H1 (cell line): ENCODE measurements at regions not wholly inside any gene's neighbourhood (a gene's known extent, or its start where the extent isn't known, plus 50 kb on each side); places are given as distances from the start of the nearest gene placed in this dataset.

Source experiments
- CTCF ChIA-PET: fragments of 300-600 bp; sonication (Branson Sonifier 250); formaldehyde crosslinking; loops from one replicate; lab custom pipeline; 2021; ENCODE audit not compliant: partially characterized antibody; lab: Charles Lee
- POLR2A ChIA-PET: fragments of 300-600 bp; sonication (Branson Sonifier 250); formaldehyde crosslinking; loops from one replicate; lab custom pipeline; 2021; ENCODE audit warnings: inconsistent platforms; ENCODE audit not compliant: partially characterized antibody; lab: Charles Lee
- DNase-seq, 2 experiments: peaks; one replicate each; pipeline versions ENCODE4 v3.0.0 to v3.0.0-alpha.2; 2010 to 2022; ENCODE audit warnings: low spot score in 2 of 2, low read depth in 1 of 2, mixed read lengths in 1 of 2
- FAIRE-seq: peaks from 2 replicates; lab custom pipeline; 2011; peaks lifted over from hg19 to GRCh38; lab: Jason Lieb, UNC
- H2AFZ ChIP-seq: 2 replicates; pipeline ENCODE4 v1.8.1; 2012; ENCODE audit warnings: low read length, inconsistent platforms
- H2AK5ac ChIP-seq: 2 replicates; pipeline ENCODE4 v1.6.1; 2013; ENCODE audit warnings: low read depth, low read length
- H2BK120ac ChIP-seq: replicated peaks from 2 replicates; pipeline ENCODE3; 2013; ENCODE audit warnings: low read depth, low read length, inconsistent platforms
- H2BK12ac ChIP-seq: 2 replicates; pipeline ENCODE4 v1.6.1; 2013; ENCODE audit warnings: low read depth, low read length
- H2BK15ac ChIP-seq: 2 replicates; pipeline ENCODE4 v1.6.1; 2013; ENCODE audit warnings: low read length
- H2BK20ac ChIP-seq: 2 replicates; pipeline ENCODE4 v1.6.1; 2013; ENCODE audit warnings: low read length
- H2BK5ac ChIP-seq: 2 replicates; pipeline ENCODE4 v1.6.1; 2013; ENCODE audit warnings: low read depth, low read length
- H3K14ac ChIP-seq: 2 replicates; pipeline ENCODE4 v1.6.1; 2013; ENCODE audit warnings: inconsistent platforms; ENCODE audit not compliant: insufficient read length
- H3K18ac ChIP-seq: 2 replicates; pipeline ENCODE4 v1.6.1; 2013; ENCODE audit warnings: low read length; ENCODE audit errors: extremely low read depth
- H3K23ac ChIP-seq: 2 replicates; pipeline ENCODE4 v1.6.1; 2013; ENCODE audit warnings: inconsistent platforms; ENCODE audit not compliant: insufficient read length
- H3K23me2 ChIP-seq: 2 replicates; pipeline ENCODE4 v1.6.1; 2013; ENCODE audit warnings: low read depth, low read length
- H3K27ac ChIP-seq: 2 replicates; pipeline ENCODE4 v1.6.1; 2011; ENCODE audit warnings: low read depth, low read length, inconsistent platforms
- H3K27me3 ChIP-seq, 4 experiments: replicated peaks in 1 of 4; 1 replicate in 1 of 4; 2 replicates in 3 of 4; pipeline versions ENCODE4 v1.6.1 to v1.8.1; 2011 to 2013; ENCODE audit warnings: low read length in 3 of 4, mild to moderate bottlenecking in 3 of 4, inconsistent platforms in 2 of 4, mixed read lengths in 2 of 4, moderate library complexity in 1 of 4; ENCODE audit not compliant: control insufficient read depth in 3 of 4, insufficient read depth in 3 of 4; ENCODE audit errors: extremely low read depth in 1 of 4
- H3K36me3 ChIP-seq, 4 experiments: 2 replicates each; pipeline versions ENCODE4 v1.6.1 to v1.8.1; 2011 to 2013; ENCODE audit warnings: mild to moderate bottlenecking in 4 of 4, low read length in 3 of 4, moderate library complexity in 2 of 4, control low read depth in 1 of 4, inconsistent platforms in 1 of 4; ENCODE audit not compliant: insufficient read depth in 4 of 4, control insufficient read depth in 2 of 4
- H3K4ac ChIP-seq: replicated peaks from 2 replicates; pipeline ENCODE3; 2013; ENCODE audit warnings: low read length, low read depth, mixed read lengths, inconsistent platforms; ENCODE audit not compliant: insufficient read length
- H3K4me1 ChIP-seq, 4 experiments: replicated peaks in 1 of 4; 1 replicate in 1 of 4; 2 replicates in 3 of 4; pipeline versions ENCODE4 v1.6.1 to v1.8.1; 2011 to 2013; ENCODE audit warnings: low read length in 3 of 4, inconsistent platforms in 2 of 4, mixed read lengths in 1 of 4; ENCODE audit not compliant: insufficient read depth in 4 of 4, control insufficient read depth in 3 of 4
- H3K4me2 ChIP-seq, 2 experiments: 2 replicates each; pipeline versions ENCODE4 v1.6.1 to v1.8.1; 2011 to 2013; ENCODE audit warnings: low read depth in 2 of 2, low read length in 2 of 2, control low read depth in 1 of 2, inconsistent platforms in 1 of 2, mild to moderate bottlenecking in 1 of 2; ENCODE audit not compliant: insufficient read depth in 1 of 2
- H3K4me3 ChIP-seq, 4 experiments: fragments of 200-600, 300-600 bp in 1 of 4; sonication (generic), shearing (Covaris generic), sonication (Bioruptor Twin) in 1 of 4; 2 replicates each; pipeline versions ENCODE4 v1.5.1 to v1.8.1; 2011 to 2016; ENCODE audit warnings: low read length in 4 of 4, low read depth in 3 of 4, control low read depth in 2 of 4, inconsistent platforms in 2 of 4, mild to moderate bottlenecking in 2 of 4, mixed read lengths in 1 of 4, moderate library complexity in 1 of 4; ENCODE audit not compliant: insufficient read depth in 2 of 4; ENCODE audit errors: extremely low read depth in 1 of 4
- H3K56ac ChIP-seq: replicated peaks from 2 replicates; pipeline ENCODE3; 2013; ENCODE audit warnings: low read depth, mild to moderate bottlenecking, mixed read lengths, low read length, inconsistent platforms; ENCODE audit not compliant: insufficient read length
- H3K79me1 ChIP-seq: 2 replicates; pipeline ENCODE4 v1.6.1; 2013; ENCODE audit warnings: low read depth, low read length, control low read depth
- H3K79me2 ChIP-seq, 2 experiments: 2 replicates each; pipeline versions ENCODE4 v1.6.1 to v1.8.1; 2012 to 2013; ENCODE audit warnings: low read length in 2 of 2, mild to moderate bottlenecking in 2 of 2, inconsistent platforms in 1 of 2; ENCODE audit not compliant: insufficient read depth in 2 of 2, control insufficient read depth in 1 of 2
- H3K9ac ChIP-seq, 4 experiments: replicated peaks in 1 of 4; 1 replicate in 1 of 4; 2 replicates in 3 of 4; pipeline versions ENCODE4 v1.6.1 to v1.8.1; 2011 to 2013; ENCODE audit warnings: low read depth in 3 of 4, low read length in 3 of 4, control low read depth in 2 of 4, mild to moderate bottlenecking in 2 of 4, moderate library complexity in 2 of 4, inconsistent platforms in 1 of 4; ENCODE audit errors: extremely low read depth in 1 of 4
- H3K9me3 ChIP-seq, 2 experiments: 2 replicates each; pipeline versions ENCODE4 v1.6.1 to v1.8.1; 2012 to 2013; ENCODE audit warnings: mild to moderate bottlenecking in 2 of 2, moderate library complexity in 2 of 2, control low read depth in 1 of 2, inconsistent platforms in 1 of 2, low read depth in 1 of 2, low read length in 1 of 2, mixed read lengths in 1 of 2; ENCODE audit not compliant: insufficient read depth in 2 of 2
- H4K20me1 ChIP-seq, 2 experiments: replicated peaks in 1 of 2; 2 replicates each; pipeline versions ENCODE3 to v1.8.1; 2011 to 2013; ENCODE audit warnings: inconsistent platforms in 2 of 2, low read length in 2 of 2, mild to moderate bottlenecking in 1 of 2; ENCODE audit not compliant: insufficient read depth in 2 of 2, control insufficient read depth in 1 of 2
- H4K5ac ChIP-seq: 2 replicates; pipeline ENCODE4 v1.6.1; 2013; ENCODE audit warnings: low read length, low read depth, mixed read lengths, inconsistent platforms; ENCODE audit not compliant: insufficient read length
- H4K8ac ChIP-seq: 2 replicates; pipeline ENCODE4 v1.8.0; 2013; ENCODE audit warnings: mild to moderate bottlenecking, moderate library complexity, low read length, inconsistent platforms; ENCODE audit not compliant: insufficient read depth; ENCODE audit errors: extremely low read depth
- H4K91ac ChIP-seq: replicated peaks from 2 replicates; pipeline ENCODE3; 2013; ENCODE audit warnings: low read length, mixed read lengths, inconsistent platforms; ENCODE audit not compliant: insufficient read length
- BRCA1 ChIP-seq: IDR thresholded peaks from 2 replicates; pipeline ENCODE4 v1.6.1; 2012; ENCODE audit warnings: low read depth, low read length, improper control_type of control experiment
- CBX5 ChIP-seq: fragments of 300-800, 300-1000 bp; sonication (generic); IDR thresholded peaks from 2 replicates; pipeline ENCODE4 v1.7.1; 2016; ENCODE audit warnings: antibody characterized with exemption, low read length, low read depth
- HDAC6 ChIP-seq: IDR thresholded peaks from one replicate; pipeline ENCODE4 v1.7.1; 2012; ENCODE audit warnings: low read depth, mild to moderate bottlenecking, inconsistent platforms, low read length, moderate library complexity
- MAFK ChIP-seq: IDR thresholded peaks from 2 replicates; pipeline ENCODE4 v1.6.1; 2012; ENCODE audit warnings: low read depth, mild to moderate bottlenecking, improper control_type of control experiment, low read length
- PHF8 ChIP-seq: fragments of 200-600 bp; sonication (generic); conservative IDR thresholded peaks from 2 replicates; pipeline ENCODE4 v1.7.1; 2012; ENCODE audit warnings: low read depth, mild to moderate bottlenecking, inconsistent platforms, low read length, moderate library complexity
- POLR2A ChIP-seq, 2 experiments: IDR thresholded peaks; 1 replicate in 1 of 2; 2 replicates in 1 of 2; pipeline ENCODE4 v1.6.1; 2011; ENCODE audit warnings: low read depth in 2 of 2, low read length in 2 of 2, mild to moderate bottlenecking in 2 of 2; ENCODE audit errors: control extremely low read depth in 1 of 2
- POU5F1 ChIP-seq: IDR thresholded peaks from 2 replicates; pipeline ENCODE4 v1.6.1; 2011; ENCODE audit warnings: low read depth, mild to moderate bottlenecking, low read length, moderate library complexity
- RBBP5 ChIP-seq: IDR thresholded peaks from 2 replicates; pipeline ENCODE4 v1.7.1; 2012; ENCODE audit warnings: low read depth, mild to moderate bottlenecking, inconsistent platforms, low read length, moderate library complexity, borderline replicate concordance
- SIX5 ChIP-seq: IDR thresholded peaks from 2 replicates; pipeline ENCODE4 v1.6.1; 2011; ENCODE audit warnings: mild to moderate bottlenecking, low read depth, low read length

GRCh38 chr1:14011888-14012287 is 311.9 kb downstream of the PRDM2 start:
- H3K4ac ChIP-seq, result no peak overlapping the region
- no peak overlapping the region for H3K4me3 ChIP-seq
- no peak overlapping the region for H3K14ac ChIP-seq
- H3K4me1 ChIP-seq, result peaks cover 0 to 8% (median 5%) of the 10 kb centered on the region in 4 experiments; a peak in 4 of 7 replicates
- no peak overlapping the region for H2BK120ac ChIP-seq
- H3K27me3 ChIP-seq, result no peaks in the 10 kb centered on the region
- H4K5ac ChIP-seq, result no peak overlapping the region
- TF ChIP-seq POLR2A (IDR thresholded peaks at IDR 0.05; ENCODE audit: control extremely low read depth in 1 of 2, low read depth in 2 of 2, low read length in 2 of 2), result no peak
- no peak for TF ChIP-seq RBBP5
- no peak for TF ChIP-seq CBX5
- TF ChIP-seq HDAC6, result no peak
- TF ChIP-seq BRCA1, result no peak
- TF ChIP-seq SIX5, result no peak
- no peak for TF ChIP-seq POU5F1
- TF ChIP-seq PHF8, result no peak
- TF ChIP-seq MAFK, result no peak
- TF ChIP-seq, all 59 proteins: peak for 0
- ChIA-PET POLR2A (no interaction called here), CTCF (no interaction called here)
- Histone ChIP-seq H2BK20ac (no peak overlapping the region), H4K91ac (no peak overlapping the region), H2BK12ac (no peak overlapping the region), H2BK15ac (no peak overlapping the region), H3K4me2 (no peak overlapping the region), H3K23me2 (no peaks in the 10 kb centered on the region), H3K79me1 (no peaks in the 10 kb centered on the region), H3K9me3 (peaks cover 2 to 5% of the 10 kb centered on the region in 2 experiments; a peak in 1 of 4 replicates), H3K18ac (no peak overlapping the region), H3K9ac (no peak overlapping the region), H4K8ac (no peak overlapping the region), H3K36me3 (no peaks in the 10 kb centered on the region), H2BK5ac (no peak overlapping the region), H4K20me1 (no peaks in the 10 kb centered on the region), H3K27ac (no peak overlapping the region), H2AK5ac (no peak overlapping the region), H3K23ac (no peak overlapping the region), H3K56ac (no peak overlapping the region), H3K79me2 (no peaks in the 10 kb centered on the region), H2AFZ (no peak overlapping the region)
- no peak for FAIRE-seq
- no peak for DNase-seq
